Astrocyte (in vitro differentiated cells and primary cell): ENCODE measurements at regions not wholly inside any gene's neighbourhood (a gene's known extent, or its start where the extent isn't known, plus 50 kb on each side); places are given as distances from the start of the nearest gene placed in this dataset.

Experiments used
- DNase-seq: peaks from one replicate; pipeline ENCODE4 v3.0.0-alpha.2; 2010; ENCODE audit warnings: low read depth
- FAIRE-seq: peaks from 2 replicates; lab custom pipeline; 2011; peaks lifted over from hg19 to GRCh38; lab: Jason Lieb, UNC
- H2AFZ ChIP-seq: 2 replicates; pipeline ENCODE4 v1.6.0; 2012; ENCODE audit warnings: low read depth, low read length, inconsistent platforms
- H3K27ac ChIP-seq: 2 replicates; pipeline ENCODE4 v1.5.1; 2011; ENCODE audit warnings: low read depth, low read length, inconsistent platforms
- H3K27me3 ChIP-seq: 2 replicates; pipeline ENCODE4 v1.6.0; 2011; ENCODE audit warnings: low read length, inconsistent platforms; ENCODE audit not compliant: insufficient read depth
- H3K36me3 ChIP-seq: 2 replicates; pipeline ENCODE4 v1.5.1; 2011; ENCODE audit warnings: low read length, inconsistent platforms; ENCODE audit not compliant: insufficient read depth
- H3K4me1 ChIP-seq: 2 replicates; pipeline ENCODE4 v1.5.1; 2011; ENCODE audit warnings: low read length, inconsistent platforms; ENCODE audit not compliant: insufficient read depth
- H3K4me2 ChIP-seq: 2 replicates; pipeline ENCODE4 v1.6.0; 2012; ENCODE audit warnings: low read length, inconsistent platforms
- H3K4me3 ChIP-seq: 2 replicates; pipeline ENCODE4 v1.5.1; 2011; ENCODE audit warnings: low read depth, mild to moderate bottlenecking, low read length, inconsistent platforms; ENCODE audit not compliant: insufficient read depth
- H3K79me2 ChIP-seq: 2 replicates; pipeline ENCODE4 v1.6.0; 2012; ENCODE audit warnings: mild to moderate bottlenecking, low read length, inconsistent platforms; ENCODE audit not compliant: insufficient read depth
- H3K9ac ChIP-seq: 2 replicates; pipeline ENCODE4 v1.6.0; 2012; ENCODE audit warnings: mild to moderate bottlenecking, low read length, inconsistent platforms
- H3K9me3 ChIP-seq: 2 replicates; pipeline ENCODE4 v1.5.1; 2012; ENCODE audit warnings: low read depth, mild to moderate bottlenecking, low read length, inconsistent platforms; ENCODE audit not compliant: insufficient read depth
- H4K20me1 ChIP-seq: 2 replicates; pipeline ENCODE4 v1.6.0; 2012; ENCODE audit warnings: low read length, inconsistent platforms; ENCODE audit not compliant: insufficient read depth
- H3K27ac Mint-ChIP-seq: one replicate; pipeline ENCODE4 v1.8.0; 2021; ENCODE audit warnings: mild to moderate bottlenecking, mixed read lengths; ENCODE audit not compliant: unreplicated experiment
- H3K27me3 Mint-ChIP-seq: one replicate; pipeline ENCODE4 v1.8.0; 2021; ENCODE audit warnings: low read depth, mixed read lengths; ENCODE audit not compliant: unreplicated experiment
- H3K36me3 Mint-ChIP-seq: one replicate; pipeline ENCODE4 v1.8.0; 2021; ENCODE audit warnings: low read depth, mixed read lengths; ENCODE audit not compliant: unreplicated experiment
- H3K4me1 Mint-ChIP-seq: one replicate; pipeline ENCODE4 v1.8.0; 2021; ENCODE audit warnings: low read depth, mixed read lengths; ENCODE audit not compliant: unreplicated experiment
- H3K4me3 Mint-ChIP-seq: one replicate; pipeline ENCODE4 v1.8.0; 2021; ENCODE audit warnings: mild to moderate bottlenecking, moderate library complexity, mixed read lengths; ENCODE audit not compliant: unreplicated experiment
- H3K9me3 Mint-ChIP-seq: one replicate; pipeline ENCODE4 v1.8.0; 2021; ENCODE audit warnings: mild to moderate bottlenecking, mixed read lengths; ENCODE audit not compliant: unreplicated experiment
- EZH2 ChIP-seq: IDR thresholded peaks from 2 replicates; pipeline ENCODE4 v1.6.1; 2012; ENCODE audit warnings: mild to moderate bottlenecking, low read length, inconsistent platforms; ENCODE audit not compliant: insufficient read depth
- TF ChIP-seq, protein P1 (sequence below): IDR thresholded peaks from 2 replicates; pipeline ENCODE4 v1.5.1; 2011; ENCODE audit warnings: low read depth, mild to moderate bottlenecking, inconsistent platforms, low read length, moderate library complexity; ENCODE audit not compliant: insufficient read depth

DNA sequence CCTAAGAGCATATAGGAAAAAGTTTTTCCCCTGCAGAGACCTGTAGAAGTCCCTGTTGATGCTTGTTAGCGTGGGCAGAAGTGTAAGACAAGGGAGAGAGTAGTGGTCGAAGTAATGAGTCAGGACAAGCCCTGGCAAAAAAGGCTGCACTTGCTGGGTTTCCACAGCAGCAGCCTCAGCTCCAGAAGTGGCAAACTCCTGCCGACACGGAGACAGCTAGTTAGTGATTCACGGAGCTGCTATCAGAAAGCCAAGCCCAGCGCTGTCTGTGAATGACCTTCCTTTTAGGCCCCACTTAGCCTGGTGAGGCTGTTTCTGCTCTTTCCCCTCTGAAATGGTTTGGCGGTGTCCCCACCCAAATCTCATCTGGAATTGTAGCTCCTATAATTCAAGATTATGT, 109.1 kb downstream of the FAM50B start:
- H3K9ac ChIP-seq: no peak overlapping the region
- FAIRE-seq: no peak
- Mint-ChIP-seq H3K36me3 (no peaks in the 10 kb centered on the region), H3K27ac (no peak overlapping the region), H3K9me3 (no peaks in the 10 kb centered on the region), H3K4me3 (no peak overlapping the region), H3K4me1 (peaks cover 22% of the 10 kb centered on the region), H3K27me3 (no peaks in the 10 kb centered on the region)
- TF ChIP-seq EZH2: no peak
- TF ChIP-seq, protein P1, sequence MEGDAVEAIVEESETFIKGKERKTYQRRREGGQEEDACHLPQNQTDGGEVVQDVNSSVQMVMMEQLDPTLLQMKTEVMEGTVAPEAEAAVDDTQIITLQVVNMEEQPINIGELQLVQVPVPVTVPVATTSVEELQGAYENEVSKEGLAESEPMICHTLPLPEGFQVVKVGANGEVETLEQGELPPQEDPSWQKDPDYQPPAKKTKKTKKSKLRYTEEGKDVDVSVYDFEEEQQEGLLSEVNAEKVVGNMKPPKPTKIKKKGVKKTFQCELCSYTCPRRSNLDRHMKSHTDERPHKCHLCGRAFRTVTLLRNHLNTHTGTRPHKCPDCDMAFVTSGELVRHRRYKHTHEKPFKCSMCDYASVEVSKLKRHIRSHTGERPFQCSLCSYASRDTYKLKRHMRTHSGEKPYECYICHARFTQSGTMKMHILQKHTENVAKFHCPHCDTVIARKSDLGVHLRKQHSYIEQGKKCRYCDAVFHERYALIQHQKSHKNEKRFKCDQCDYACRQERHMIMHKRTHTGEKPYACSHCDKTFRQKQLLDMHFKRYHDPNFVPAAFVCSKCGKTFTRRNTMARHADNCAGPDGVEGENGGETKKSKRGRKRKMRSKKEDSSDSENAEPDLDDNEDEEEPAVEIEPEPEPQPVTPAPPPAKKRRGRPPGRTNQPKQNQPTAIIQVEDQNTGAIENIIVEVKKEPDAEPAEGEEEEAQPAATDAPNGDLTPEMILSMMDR: no peak
- no peak overlapping the region for H2AFZ ChIP-seq
- no peak overlapping the region for H3K4me2 ChIP-seq
- peak; percentile 39 for DNase-seq
- H3K27me3 ChIP-seq: no peaks in the 10 kb centered on the region
- no peaks in the 10 kb centered on the region for H3K9me3 ChIP-seq
- no peak overlapping the region for H3K4me3 ChIP-seq
- no peaks in the 10 kb centered on the region for H4K20me1 ChIP-seq
- no peaks in the 10 kb centered on the region for H3K79me2 ChIP-seq
- H3K27ac ChIP-seq: no peak overlapping the region
- H3K4me1 ChIP-seq: peaks cover 28% of the 10 kb centered on the region
- no peaks in the 10 kb centered on the region for H3K36me3 ChIP-seq

DNA sequence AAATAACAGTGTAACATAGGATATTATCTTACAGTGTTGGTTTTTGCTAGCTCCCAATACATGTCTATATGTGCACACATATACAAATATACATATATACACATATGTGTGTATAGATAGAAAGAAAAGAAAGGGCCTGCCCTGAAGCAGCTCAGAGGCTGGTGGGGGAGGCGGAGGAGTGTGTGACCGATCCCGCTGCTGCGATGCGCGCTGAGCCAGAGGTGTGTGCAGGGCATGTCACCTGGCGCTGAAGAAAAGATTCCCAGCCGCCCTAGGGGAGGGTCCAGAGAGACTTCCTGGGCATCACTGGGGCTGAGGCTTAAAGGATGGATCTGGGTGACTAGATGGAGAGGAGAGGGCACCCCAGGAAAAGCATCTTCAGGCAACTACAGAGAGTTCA, 110.2 kb downstream of the FAM50B start:
- FAIRE-seq (no peak), DNase-seq (no peak)
- no peaks in the 10 kb centered on the region for H3K9me3 ChIP-seq
- H3K4me2 ChIP-seq: no peak overlapping the region
- no peak overlapping the region for H3K9ac ChIP-seq
- Mint-ChIP-seq H3K4me3 (no peak overlapping the region), H3K9me3 (no peaks in the 10 kb centered on the region), H3K36me3 (no peaks in the 10 kb centered on the region), H3K4me1 (peaks cover 29% of the 10 kb centered on the region), H3K27ac (peak overlapping the region; percentile 42), H3K27me3 (no peaks in the 10 kb centered on the region)
- H2AFZ ChIP-seq: no peak overlapping the region
- H3K36me3 ChIP-seq: no peaks in the 10 kb centered on the region
- no peak overlapping the region for H3K4me3 ChIP-seq
- no peak for TF ChIP-seq EZH2
- TF ChIP-seq, protein P1: no peak
- H3K4me1 ChIP-seq: peaks cover 33% of the 10 kb centered on the region
- H3K27me3 ChIP-seq: no peaks in the 10 kb centered on the region
- H3K79me2 ChIP-seq: no peaks in the 10 kb centered on the region
- no peaks in the 10 kb centered on the region for H4K20me1 ChIP-seq
- no peak overlapping the region for H3K27ac ChIP-seq

DNA sequence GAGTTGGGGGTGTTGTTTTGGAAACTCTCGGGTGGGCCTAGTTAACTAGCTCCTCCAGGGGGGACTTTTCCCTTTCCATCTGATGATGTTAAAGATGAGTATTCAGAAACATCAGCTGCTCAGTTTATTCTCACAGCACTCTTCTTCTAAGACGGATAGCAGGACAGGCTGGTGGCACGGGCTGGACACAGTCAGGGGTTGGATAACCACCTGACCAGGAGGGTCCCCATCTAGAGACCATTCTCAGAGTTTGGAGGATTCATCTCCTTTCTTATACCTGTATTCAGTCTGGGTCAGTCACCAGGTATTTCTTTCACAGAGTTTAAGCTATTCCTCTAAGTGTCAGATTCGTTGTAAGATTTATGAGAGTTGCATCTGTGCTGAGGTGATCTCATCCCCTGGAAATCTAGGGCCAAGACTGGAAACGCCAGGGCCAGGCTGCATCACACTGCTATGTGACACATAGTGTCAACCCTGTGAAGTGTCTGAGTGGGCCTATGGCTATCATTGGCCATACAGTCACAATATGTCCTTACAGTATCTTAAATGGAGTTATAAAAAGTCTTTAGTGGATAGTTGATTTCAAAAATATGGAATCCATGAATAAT, 111.7 kb downstream of the FAM50B start:
- Mint-ChIP-seq H3K36me3 (no peaks in the 10 kb centered on the region), H3K4me1 (peaks cover 29% of the 10 kb centered on the region), H3K4me3 (no peak overlapping the region), H3K27me3 (no peaks in the 10 kb centered on the region), H3K9me3 (no peaks in the 10 kb centered on the region), H3K27ac (peak overlapping the region; percentile 88)
- no peak overlapping the region for H2AFZ ChIP-seq
- H3K4me3 ChIP-seq: no peak overlapping the region
- H4K20me1 ChIP-seq: no peaks in the 10 kb centered on the region
- peak overlapping the region; percentile 17 for H3K9ac ChIP-seq
- no peaks in the 10 kb centered on the region for H3K27me3 ChIP-seq
- peak overlapping the region; percentile 11 for H3K27ac ChIP-seq
- H3K9me3 ChIP-seq: no peaks in the 10 kb centered on the region
- H3K4me2 ChIP-seq: peak overlapping the region; percentile 39
- no peaks in the 10 kb centered on the region for H3K79me2 ChIP-seq
- H3K4me1 ChIP-seq: peaks cover 41% of the 10 kb centered on the region
- TF ChIP-seq, protein P1: no peak
- H3K36me3 ChIP-seq: no peaks in the 10 kb centered on the region
- FAIRE-seq (no peak), DNase-seq (peak; percentile 47)
